IPS DF 6.9 (cell line): ENCODE measurements at regions not wholly inside any gene's neighbourhood (a gene's known extent, or its start where the extent isn't known, plus 50 kb on each side); places are given as distances from the start of the nearest gene placed in this dataset.
"Not testable (repeated sequence)": the region's sequence is repeated elsewhere in the genome, so short reads cannot be mapped to it uniquely, and the experiment has no call there.

Experiments
- DNase-seq: peaks from one replicate; pipeline ENCODE4 v3.0.0-alpha.2; 2013; ENCODE audit warnings: low read depth, low spot score
- H3K27ac ChIP-seq: one replicate; pipeline ENCODE4 v1.5.1; 2013; ENCODE audit warnings: low read length, control low read depth
- H3K27me3 ChIP-seq: 2 replicates; pipeline ENCODE4 v1.6.1; 2013; ENCODE audit warnings: mild to moderate bottlenecking, low read length; ENCODE audit not compliant: control insufficient read depth, insufficient read depth
- H3K36me3 ChIP-seq: 2 replicates; pipeline ENCODE4 v1.6.1; 2013; ENCODE audit warnings: low read length; ENCODE audit not compliant: control insufficient read depth, insufficient read depth
- H3K4me1 ChIP-seq: 2 replicates; pipeline ENCODE4 v1.6.1; 2013; ENCODE audit warnings: low read length; ENCODE audit not compliant: control insufficient read depth, insufficient read depth
- H3K4me3 ChIP-seq: 2 replicates; pipeline ENCODE4 v1.5.1; 2013; ENCODE audit warnings: mild to moderate bottlenecking, low read length
- H3K9me3 ChIP-seq: 2 replicates; pipeline ENCODE4 v1.6.1; 2013; ENCODE audit warnings: low read length, inconsistent platforms; ENCODE audit not compliant: control insufficient read depth, insufficient read depth
- WGBS: extraction: QIAGEN DNeasy Blood & Tissue Kit; methylation state at CpG from one replicate; pipeline ENCODE4 v1.1.7; 2013; ENCODE audit warnings: mixed read lengths, missing lambda C conversion rate; ENCODE audit not compliant: insufficient read length, insufficient coverage; 5-methylcytosine and 5-hydroxymethylcytosine counted together

DNA sequence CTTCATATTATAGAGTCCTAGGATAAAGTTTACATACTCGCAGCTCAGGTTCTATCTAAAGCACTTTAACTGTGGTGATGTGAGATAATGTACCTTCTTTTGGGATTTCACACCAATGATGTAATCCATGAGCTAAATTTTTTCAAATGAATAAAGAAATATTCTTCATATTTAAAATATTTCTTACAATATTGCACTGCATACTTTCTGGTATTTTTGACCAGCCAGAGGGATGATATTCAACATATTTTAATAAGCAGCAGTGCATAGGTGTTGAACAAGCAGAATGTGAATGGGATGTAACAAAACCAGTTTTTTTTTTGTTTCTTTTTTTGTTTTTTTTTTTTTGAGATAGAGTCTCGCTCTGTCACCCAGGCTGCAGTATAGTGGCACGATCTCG is 73.2 kb upstream of the TRIM24 start:
- no peak for DNase-seq
- Histone ChIP-seq H3K27me3 (no peaks in the 10 kb centered on the region), H3K4me3 (no peak overlapping the region), H3K36me3 (no peaks in the 10 kb centered on the region), H3K4me1 (no peaks in the 10 kb centered on the region), H3K9me3 (no peaks in the 10 kb centered on the region; the same call in 1 of the 2 replicates), H3K27ac (no peak overlapping the region)
- WGBS, result no CpG with 5 or more reads among the region's 4 CpGs

DNA sequence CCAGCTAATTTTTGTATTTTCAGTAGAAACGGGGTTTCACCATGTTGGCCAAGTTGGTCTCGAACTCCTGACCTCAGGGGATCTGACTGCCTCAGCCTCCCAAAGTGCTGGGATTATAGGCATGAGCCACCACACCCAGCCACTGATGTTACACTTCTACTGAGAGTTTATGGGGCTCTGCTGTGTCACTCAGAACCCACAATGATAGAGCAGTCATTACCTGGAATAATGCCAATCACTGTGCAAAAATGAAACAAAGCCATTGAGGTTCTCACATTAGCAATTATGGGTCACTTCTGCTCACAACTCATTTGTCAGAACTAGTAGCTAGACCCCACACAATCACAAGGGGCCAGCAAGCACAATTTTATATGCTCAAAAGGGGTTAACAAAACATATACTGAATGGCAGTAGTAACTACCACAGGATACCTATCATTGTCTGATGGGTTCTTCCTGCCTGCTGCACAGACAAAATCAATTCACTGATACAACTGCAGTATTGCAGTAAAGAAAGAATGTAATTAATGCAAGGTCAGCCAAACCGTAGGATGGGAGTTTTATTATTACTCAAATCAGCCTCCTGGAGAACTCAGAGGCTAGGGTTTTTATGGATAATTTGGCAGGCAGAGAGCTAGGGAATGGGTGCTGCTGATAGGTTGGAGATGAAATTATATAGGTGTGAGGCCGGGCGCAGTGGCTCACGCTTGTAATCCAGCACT is 72.1 kb upstream of the TRIM24 start:
- DNase-seq, result no peak
- Histone ChIP-seq H3K4me1 (no peaks in the 10 kb centered on the region), H3K36me3 (no peaks in the 10 kb centered on the region), H3K4me3 (no peak overlapping the region), H3K9me3 (no peaks in the 10 kb centered on the region; the same call in 1 of the 2 replicates), H3K27ac (no peak overlapping the region), H3K27me3 (no peaks in the 10 kb centered on the region)
- no CpG with 5 or more reads among the region's 6 CpGs for WGBS

DNA sequence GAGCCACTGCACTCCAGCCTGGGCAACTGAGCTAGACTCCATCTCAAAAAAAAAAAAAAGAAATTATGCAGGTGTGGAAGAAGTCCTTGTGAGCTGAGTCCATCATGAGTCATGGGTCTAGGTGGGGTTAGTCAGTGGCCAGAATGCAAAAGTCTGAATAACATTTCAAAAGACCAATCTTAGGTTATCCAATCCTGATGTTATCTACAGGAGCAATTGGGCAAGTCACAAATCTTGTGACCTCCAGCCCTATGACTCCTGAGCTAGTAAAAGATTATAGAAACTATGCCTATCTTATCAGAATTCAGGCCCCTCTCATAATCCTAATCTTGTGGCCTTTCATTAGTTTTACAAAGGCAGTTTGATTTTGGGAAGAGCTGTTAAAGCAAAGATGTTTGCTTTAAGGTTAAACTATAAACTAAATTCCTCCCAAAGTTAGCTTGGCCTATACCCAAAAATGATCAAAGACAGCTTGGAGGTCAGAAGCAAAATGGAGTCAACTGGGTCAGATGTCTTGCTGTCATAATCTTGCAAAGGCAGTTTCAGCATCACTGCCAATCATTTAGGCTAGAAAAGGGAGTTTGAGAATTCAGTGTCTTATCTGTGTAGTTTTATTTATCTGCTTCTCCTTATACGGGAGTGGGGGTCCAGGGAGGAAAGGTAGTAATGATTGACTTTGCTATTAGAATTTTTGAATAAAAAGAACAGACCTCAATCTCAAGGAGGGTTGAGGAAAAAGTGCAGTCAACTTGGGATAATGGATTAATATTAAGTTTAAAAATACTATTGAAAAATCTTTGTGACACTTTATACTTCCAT is 71.2 kb upstream of the TRIM24 start:
- H3K27me3 ChIP-seq, result no peaks in the 10 kb centered on the region
- no peak for DNase-seq
- no peaks in the 10 kb centered on the region; the same call in 1 of the 2 replicates for H3K9me3 ChIP-seq
- no peak overlapping the region for H3K4me3 ChIP-seq
- no peaks in the 10 kb centered on the region for H3K4me1 ChIP-seq
- no CpG with 5 or more reads among the region's 1 CpG for WGBS
- no peaks in the 10 kb centered on the region for H3K36me3 ChIP-seq
- no peak overlapping the region for H3K27ac ChIP-seq

DNA sequence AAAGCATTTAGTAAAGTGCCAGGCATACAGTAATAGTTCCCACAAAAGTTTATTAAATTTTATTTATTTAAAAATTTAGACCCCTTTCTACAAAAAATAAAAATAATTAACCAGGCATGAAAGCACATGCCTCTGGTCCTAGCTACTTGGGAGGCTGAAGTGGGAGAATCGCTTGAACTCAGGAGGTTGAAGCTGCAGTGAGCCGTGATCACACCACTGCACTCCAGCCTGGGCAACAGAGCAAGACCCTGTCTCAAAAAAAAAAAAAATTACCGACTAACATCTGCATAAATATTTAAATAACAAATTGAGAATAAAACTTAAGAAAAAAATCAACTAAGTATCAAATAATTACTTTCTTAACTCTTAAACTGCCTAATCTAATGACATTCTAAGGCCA is 64.3 kb upstream of the TRIM24 start:
- H3K27ac ChIP-seq, result no peak overlapping the region
- no peak overlapping the region for H3K4me3 ChIP-seq
- no peaks in the 10 kb centered on the region for H3K9me3 ChIP-seq
- H3K27me3 ChIP-seq, result no peaks in the 10 kb centered on the region
- no CpG with 5 or more reads among the region's 3 CpGs for WGBS
- no peaks in the 10 kb centered on the region for H3K36me3 ChIP-seq
- no peak for DNase-seq
- no peaks in the 10 kb centered on the region; the same call in 1 of the 2 replicates for H3K4me1 ChIP-seq

DNA sequence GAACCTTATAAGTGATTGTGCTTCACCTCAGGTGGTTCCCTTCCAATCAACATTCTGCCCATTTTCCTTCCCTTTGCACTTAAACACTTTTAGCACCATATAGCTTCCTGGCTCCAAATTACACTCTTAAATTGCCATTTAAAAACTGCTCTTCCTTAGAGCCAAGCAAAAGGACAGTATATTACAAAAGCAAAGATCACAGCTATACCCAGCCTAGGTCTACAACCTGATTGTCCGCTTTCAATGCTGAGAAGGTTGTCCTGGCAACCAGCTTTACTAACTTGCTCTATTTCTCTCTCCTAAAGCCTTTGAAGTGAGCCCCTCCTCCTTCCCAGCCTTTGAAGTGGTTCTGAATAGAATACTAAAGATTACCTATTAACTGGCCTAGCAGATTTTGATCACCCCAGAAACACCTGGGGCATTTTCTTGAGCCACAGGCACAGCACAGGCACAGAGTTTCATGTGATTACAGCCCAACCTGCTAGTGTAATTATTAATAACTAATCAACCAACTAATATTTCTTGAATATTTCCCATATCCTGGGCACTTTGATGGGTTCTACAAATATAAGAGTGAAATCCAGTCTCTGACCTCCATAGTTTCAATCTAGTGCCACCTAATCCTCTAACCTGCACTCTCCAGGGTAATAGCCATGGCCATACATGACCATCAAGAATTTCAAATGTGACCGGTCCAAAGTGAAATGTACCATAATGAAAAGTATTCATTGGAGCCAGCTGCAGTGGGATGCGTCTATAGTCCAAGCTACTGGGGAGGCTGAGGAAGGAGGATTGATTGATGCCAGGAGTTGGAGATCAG is 63.6 kb upstream of the TRIM24 start:
- Histone ChIP-seq H3K4me3 (no peak overlapping the region), H3K4me1 (no peaks in the 10 kb centered on the region; the same call in 1 of the 2 replicates), H3K9me3 (no peaks in the 10 kb centered on the region), H3K36me3 (no peaks in the 10 kb centered on the region), H3K27ac (no peak overlapping the region), H3K27me3 (no peaks in the 10 kb centered on the region)
- WGBS, result no CpG with 5 or more reads among the region's 3 CpGs
- no peak for DNase-seq

DNA sequence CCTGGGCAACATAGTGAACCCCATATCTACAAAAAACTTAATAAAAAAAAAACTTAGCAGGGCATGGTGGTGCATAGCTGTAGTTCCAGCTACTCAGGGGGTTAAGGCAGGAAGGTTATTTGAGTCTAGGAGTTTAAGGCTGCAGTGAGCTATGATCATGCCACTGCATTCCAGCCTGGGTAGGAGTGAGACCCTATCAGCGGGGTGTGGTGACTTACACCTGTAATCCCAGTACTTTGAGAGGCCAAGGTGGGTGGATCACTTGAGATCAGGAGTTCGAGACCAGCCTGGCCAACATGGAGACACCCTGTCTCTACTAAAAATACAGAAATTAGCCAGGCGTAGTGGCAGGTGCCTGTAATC is 63.0 kb upstream of the TRIM24 start:
- not testable (repeated sequence) for H3K4me1 ChIP-seq, H3K36me3 ChIP-seq, H3K9me3 ChIP-seq, DNase-seq, H3K27me3 ChIP-seq, H3K4me3 ChIP-seq, H3K27ac ChIP-seq
- no CpG with 5 or more reads among the region's 3 CpGs for WGBS

DNA sequence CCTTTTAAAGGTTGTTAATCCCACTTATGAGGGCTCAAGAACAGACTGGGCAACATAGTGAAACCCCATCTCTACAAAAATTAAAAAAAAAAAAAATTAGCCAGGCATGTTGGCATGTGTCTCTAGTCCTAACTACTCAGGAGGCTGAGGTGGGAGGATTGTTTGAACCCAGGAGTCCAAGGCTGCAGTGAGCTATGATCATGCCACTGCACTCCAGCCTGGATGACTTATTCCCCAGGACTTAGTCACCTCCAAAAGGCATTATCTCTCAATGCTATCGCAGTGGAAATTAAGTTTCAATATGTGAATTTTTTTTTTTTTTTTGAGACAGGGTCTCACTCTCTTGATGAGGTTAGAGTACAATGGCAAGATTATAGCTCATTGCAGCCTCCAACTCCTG is 61.2 kb upstream of the TRIM24 start:
- no peaks in the 10 kb centered on the region for H3K36me3 ChIP-seq
- no peak overlapping the region for H3K4me3 ChIP-seq
- no CpG with 5 or more reads among the region's 1 CpG for WGBS
- no peaks in the 10 kb centered on the region for H3K9me3 ChIP-seq
- no peaks in the 10 kb centered on the region for H3K27me3 ChIP-seq
- H3K4me1 ChIP-seq, result no peaks in the 10 kb centered on the region; the same call in 1 of the 2 replicates
- no peak for DNase-seq
- H3K27ac ChIP-seq, result no peak overlapping the region

DNA sequence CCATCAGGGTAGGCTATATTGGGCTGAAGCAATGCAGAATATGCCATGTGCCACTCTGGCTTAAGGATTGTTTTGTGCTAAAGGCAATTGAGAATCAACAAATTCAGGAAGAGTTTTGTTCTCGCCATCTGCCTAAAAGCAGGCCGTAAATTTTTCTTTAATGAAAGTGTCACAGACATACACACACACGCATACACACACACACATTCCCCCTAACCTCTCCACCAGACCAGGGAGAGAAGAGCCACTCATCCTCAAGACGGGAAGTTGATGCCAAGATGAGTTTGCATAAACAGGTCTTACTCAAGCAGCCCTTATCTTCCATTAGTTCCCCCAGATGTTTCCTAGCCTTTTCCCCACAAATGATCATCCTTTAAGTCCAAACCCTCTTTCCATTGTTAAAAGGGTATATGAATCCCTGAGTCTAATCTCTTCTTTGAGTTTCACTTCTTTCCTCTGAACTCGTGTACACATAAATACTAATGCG is 59.6 kb upstream of the TRIM24 start:
- Histone ChIP-seq H3K27me3 (no peaks in the 10 kb centered on the region), H3K9me3 (no peaks in the 10 kb centered on the region), H3K36me3 (no peaks in the 10 kb centered on the region), H3K27ac (no peak overlapping the region), H3K4me1 (no peaks in the 10 kb centered on the region; the same call in 1 of the 2 replicates), H3K4me3 (no peak overlapping the region)
- no peak for DNase-seq
- no CpG with 5 or more reads among the region's 6 CpGs for WGBS

DNA sequence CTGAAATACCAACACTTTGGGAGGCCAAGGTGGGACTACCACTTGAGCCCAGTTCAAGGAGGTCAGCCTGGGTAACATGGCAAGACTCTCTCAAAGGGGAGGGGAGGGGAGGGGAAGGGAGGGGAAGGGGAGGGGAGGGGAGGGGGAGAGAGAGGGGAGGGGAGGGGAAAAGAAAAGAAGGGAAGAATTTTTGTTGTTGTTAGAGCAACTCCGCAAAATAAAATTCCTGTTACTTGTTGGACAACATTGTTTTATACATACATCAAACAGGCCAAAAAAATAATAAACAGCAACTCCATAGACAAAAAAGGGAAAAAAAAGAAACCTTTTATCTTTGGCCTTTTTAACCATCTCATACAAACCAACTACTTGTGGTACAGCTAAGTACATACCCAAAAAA is 57.3 kb upstream of the TRIM24 start:
- no CpG with 5 or more reads among the region's 1 CpG for WGBS
- no peak for DNase-seq
- Histone ChIP-seq H3K9me3 (no peaks in the 10 kb centered on the region), H3K27ac (no peak overlapping the region), H3K27me3 (no peaks in the 10 kb centered on the region), H3K4me1 (no peaks in the 10 kb centered on the region; the same call in 1 of the 2 replicates), H3K36me3 (no peaks in the 10 kb centered on the region), H3K4me3 (no peak overlapping the region)

DNA sequence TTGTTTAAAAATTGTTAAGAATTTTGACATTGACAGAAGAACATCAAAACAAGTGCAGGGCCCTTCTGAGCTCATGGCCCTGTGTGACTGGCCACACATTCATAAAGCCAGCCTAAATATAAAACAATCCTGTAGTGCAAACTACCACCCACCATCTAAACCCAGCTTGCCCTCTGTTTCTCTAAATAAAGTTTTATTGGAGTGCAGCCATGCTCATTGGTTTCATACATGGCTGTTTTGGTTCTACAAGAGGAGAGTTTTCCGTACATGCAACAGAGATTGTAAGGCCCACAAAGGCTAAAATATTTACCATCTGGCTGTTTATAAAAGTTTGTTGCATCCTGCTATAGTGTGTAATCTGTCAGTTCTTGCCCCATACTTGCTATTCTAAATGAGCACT is 54.6 kb upstream of the TRIM24 start:
- H3K4me1 ChIP-seq, result no peaks in the 10 kb centered on the region; the same call in 1 of the 2 replicates
- no peak overlapping the region for H3K4me3 ChIP-seq
- no peak for DNase-seq
- no peaks in the 10 kb centered on the region for H3K27me3 ChIP-seq
- H3K9me3 ChIP-seq, result no peaks in the 10 kb centered on the region
- no peaks in the 10 kb centered on the region for H3K36me3 ChIP-seq
- no peak overlapping the region for H3K27ac ChIP-seq
- WGBS, result no CpG with 5 or more reads among the region's 1 CpG
